Stimulated activated CD8-positive, alpha-beta memory T cell treated with anti-CD3 and anti-CD28 coated beads, Interleukin-7, amount 100 ng/mL, for 4 hours (primary cell): ENCODE measurements at regions not wholly inside any gene's neighbourhood (a gene's known extent, or its start where the extent isn't known, plus 50 kb on each side); places are given as distances from the start of the nearest gene placed in this dataset.
"Not testable (repeated sequence)": the region's sequence is repeated elsewhere in the genome, so short reads cannot be mapped to it uniquely, and the experiment has no call there.

Source experiments
- DNase-seq, 2 donors: peaks; one replicate each; pipeline ENCODE4 v3.0.0-alpha.2; 2020; ENCODE audit warnings: low read depth in 2 of 2

DNA sequence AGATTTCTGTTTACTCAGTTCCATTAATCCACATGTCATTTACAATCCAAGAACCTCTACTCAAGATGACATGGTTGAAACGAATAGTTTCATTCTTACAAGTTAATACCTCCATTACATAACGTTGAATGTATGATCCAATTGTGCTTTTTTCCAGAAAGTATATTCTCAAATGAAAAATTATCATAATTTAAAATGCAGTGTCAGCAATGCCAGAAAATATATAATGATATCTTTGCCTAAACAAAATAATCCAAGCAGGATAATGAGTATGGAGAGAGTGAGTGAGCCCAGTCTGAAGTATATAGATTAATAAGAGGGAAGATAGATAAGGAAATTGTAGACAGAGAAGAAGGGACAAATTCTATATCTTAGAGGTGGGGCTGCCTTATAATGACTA is 505.0 kb downstream of the CENPC start:
- no peak for DNase-seq

DNA sequence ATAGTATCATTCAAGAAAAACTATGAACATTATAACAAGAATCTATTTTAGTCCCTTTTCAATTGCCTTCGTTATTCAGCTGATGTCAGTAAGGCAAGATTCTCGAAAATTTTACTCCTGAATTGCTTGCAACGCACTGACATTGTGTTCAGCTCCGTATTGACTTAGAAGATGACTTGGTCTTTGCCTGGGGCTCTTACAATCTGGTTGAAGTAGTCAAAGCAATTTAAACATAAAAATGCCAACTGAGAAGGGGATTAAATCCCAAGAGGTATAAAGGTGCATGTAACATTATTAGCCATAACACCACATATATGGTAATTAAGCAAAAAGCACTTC is 507.1 kb downstream of the CENPC start:
- DNase-seq = no peak

DNA sequence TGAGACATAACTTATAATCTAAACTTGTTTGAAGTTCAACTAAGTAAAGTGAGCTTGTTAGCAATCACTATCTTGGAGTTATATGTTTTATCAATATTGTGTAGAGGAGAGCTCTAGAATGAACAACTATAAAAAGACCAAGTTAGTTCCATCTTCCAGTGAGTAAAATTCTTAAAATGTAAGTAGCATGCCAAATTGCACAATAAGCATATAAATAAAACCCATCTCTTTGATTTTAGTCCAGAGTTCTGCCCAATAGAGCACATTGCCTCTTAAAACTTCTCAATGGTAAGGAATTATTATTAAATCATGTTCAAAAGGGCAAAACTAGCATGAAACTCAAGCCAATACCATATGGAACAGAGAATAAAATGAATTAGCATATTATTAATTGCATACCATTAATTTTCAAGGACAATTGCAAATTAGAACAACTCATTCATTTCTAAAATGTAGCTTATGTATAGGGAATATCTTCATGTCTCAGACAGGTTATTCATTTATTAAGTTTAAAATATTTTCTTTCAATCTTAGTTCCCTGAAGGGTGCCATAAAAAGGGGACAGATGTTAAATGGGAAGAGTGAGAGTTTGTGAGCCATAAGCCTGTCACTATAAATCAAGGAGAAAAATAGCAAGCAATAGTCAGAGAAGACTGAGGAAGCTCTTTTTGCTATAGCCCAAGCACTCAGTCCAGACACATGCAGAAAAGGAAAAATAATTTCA is 507.6 kb downstream of the CENPC start:
- no peak for DNase-seq

DNA sequence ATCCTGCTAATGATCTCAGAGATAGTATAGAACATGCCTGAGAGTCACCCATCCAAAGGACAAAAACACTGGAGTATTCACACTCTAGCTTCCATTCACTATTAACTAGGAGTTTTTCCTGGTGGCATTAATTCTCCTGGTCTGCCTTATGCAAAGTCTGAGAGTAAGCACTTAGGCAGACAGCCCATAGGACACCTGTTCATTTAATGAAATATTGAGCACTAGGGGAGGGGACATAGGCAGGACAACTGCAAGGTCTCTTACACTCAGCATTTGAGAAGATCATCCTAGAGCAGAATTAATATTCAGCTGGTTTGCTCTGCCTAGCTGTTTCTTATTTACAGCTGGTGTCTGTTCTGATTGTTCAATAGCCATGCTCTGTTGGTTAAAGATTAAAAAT is 508.5 kb downstream of the CENPC start:
- DNase-seq = no peak

DNA sequence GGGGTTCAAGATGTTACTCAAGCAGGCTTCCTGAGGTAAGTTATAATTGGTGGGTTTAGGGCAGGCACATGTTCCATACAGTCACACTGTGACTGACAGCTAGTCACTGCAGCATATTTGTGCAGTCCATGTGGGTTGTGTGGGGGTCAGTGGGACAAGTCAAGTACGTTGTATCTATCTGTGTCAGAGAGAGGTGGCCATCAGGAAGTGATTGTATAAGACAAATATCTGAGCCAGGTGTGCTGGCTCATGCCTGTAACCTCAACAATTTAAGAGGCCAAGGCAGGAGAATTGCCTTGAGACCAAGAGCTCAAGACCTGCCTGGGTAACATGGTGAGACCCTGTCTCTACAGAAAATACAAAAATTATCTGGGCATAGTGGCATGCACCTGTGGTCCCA is 509.3 kb downstream of the CENPC start:
- no peak for DNase-seq

DNA sequence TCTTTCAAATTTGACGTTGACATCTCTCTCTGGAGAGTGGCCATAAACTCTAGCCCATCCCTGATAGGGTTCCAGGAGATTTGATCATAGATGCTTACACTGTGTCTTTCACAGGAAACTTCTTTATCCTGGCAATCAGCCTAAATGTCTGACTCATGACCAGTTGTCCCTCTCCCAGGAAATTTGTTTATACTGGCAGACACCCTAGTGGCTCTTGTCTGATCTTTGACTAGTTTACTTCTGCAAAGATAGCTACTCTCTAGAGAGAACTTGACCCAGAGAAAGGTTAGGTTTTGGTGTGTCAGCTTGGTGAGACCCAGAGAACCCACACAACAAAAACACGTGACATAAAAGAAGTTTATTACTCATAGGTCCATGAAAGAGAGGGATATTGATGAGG is 509.8 kb downstream of the CENPC start:
- DNase-seq = no peak

DNA sequence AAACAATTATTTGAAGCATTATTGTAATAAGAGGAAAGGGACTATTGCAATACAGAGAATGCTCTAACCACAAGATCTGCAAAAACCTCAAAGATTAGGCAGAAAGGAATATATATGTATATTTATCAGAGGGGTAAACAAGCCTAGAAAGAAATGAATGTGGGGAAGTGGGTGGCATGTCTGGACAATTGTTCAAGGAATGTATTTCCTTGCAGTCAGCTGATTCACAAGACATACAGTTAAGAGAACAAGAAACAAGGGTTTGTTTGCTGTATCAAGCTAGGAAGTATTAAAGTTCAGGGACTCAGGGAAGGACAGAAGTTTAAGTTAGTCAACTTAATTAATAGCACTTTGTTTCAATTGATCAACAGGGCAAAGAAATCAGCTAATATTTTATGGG is 514.7 kb downstream of the CENPC start:
- DNase-seq = no peak

- DNase-seq = no peak
Measured at GRCh38 chr4:67020438-67020797, 524.9 kb downstream of the CENPC start.

- no peak for DNase-seq
Measured at GRCh38 chr4:67019686-67020437, 525.4 kb downstream of the CENPC start.

GRCh38 chr4:67014592-67014991 is 530.7 kb downstream of the CENPC start:
- no peak for DNase-seq

- DNase-seq = no peak
Measured at GRCh38 chr4:67006791-67007190, 538.5 kb downstream of the CENPC start.

DNA sequence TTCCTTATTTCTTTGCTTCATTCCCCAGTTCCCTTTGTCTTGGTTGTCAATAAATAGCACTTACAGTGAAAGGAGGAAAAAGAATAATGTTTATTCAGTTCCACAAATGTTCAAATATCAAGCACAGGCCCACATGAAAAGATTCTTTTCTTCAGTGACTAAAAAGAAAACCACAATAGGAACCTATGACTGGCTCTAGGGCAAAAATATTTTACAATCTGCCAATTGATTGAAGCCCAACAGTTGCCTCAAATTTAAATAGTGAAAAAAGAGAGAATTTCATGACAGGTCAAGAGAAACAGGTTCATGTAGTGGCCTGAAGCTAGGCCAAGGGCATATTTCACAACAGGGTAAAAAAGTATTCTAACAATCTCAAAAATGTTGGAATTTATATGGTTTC is 553.8 kb downstream of the CENPC start:
- DNase-seq = no peak

DNA sequence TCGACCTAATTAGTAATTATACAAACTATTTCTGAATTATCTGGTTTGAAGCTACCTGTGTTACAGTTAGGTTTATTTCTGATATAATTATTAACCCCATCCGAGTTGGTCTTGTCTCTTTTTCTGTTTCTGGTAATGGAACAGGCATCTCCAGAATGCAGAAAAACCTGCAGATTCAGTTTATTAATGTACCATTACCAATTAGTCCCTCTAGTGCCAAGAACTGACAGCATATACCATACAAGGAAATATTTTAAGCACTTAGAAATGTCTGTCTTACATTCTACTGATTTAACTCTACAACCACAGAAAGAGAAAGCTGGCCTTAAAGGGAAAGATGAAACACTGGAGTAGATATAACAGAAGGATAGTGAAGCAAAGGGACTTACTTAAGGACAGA is 570.6 kb downstream of the CENPC start:
- no peak for DNase-seq

- DNase-seq = no peak
Measured at GRCh38 chr4:66972087-66972486, 573.2 kb downstream of the CENPC start.

GRCh38 chr4:66964467-66964866 is 580.8 kb downstream of the CENPC start:
- DNase-seq = no peak

DNA sequence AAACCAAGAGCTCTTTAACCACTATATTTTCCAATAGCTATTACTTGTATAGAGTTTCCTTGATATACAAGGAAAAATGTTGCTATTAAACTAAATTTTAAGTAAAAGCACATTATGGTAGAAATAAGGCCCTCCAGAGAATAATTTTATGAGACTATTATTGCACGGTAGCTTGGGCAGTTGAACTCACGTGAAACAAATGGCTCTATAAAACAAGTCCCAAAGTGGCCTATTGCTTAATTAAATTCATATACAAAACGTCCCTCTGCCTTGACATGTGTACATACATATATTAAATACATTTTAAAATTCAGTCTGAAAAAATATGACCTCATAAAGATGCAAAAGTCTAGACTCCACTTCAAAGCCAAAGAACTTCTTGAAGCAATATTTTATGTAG is 582.2 kb downstream of the CENPC start:
- no peak for DNase-seq

- DNase-seq = no peak
Measured at GRCh38 chr4:66959207-66959606, 586.1 kb downstream of the CENPC start.

- DNase-seq = no peak
Measured at GRCh38 chr4:66956852-66957251, 588.5 kb downstream of the CENPC start.

GRCh38 chr4:66956426-66956825 is 588.9 kb downstream of the CENPC start:
- DNase-seq = no peak

DNA sequence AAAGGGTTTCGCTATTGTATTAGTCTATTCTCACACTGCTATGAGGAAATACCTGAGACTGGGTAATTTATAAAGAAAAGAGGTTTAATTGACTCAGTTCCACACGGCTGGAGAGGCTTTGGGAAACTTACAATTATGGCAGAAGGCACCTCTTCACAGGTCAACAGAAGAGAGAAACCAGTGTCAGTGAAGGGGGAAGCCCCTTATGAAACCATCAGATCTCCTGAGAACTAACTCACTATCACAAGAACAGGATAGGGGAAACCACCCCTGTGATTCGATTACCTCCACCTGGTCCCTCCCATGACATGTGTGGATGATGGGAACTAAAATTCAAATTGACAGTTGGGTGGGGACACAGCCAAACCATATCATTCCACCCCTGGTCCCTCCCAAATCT is 589.5 kb downstream of the CENPC start:
- no peak for DNase-seq

- no peak for DNase-seq
Measured at GRCh38 chr4:66949419-66949818, 595.9 kb downstream of the CENPC start.

- no peak for DNase-seq
Measured at GRCh38 chr4:66946761-66947160, 598.5 kb downstream of the CENPC start.

- no peak for DNase-seq
Measured at GRCh38 chr4:66943112-66943511, 602.2 kb downstream of the CENPC start.

DNA sequence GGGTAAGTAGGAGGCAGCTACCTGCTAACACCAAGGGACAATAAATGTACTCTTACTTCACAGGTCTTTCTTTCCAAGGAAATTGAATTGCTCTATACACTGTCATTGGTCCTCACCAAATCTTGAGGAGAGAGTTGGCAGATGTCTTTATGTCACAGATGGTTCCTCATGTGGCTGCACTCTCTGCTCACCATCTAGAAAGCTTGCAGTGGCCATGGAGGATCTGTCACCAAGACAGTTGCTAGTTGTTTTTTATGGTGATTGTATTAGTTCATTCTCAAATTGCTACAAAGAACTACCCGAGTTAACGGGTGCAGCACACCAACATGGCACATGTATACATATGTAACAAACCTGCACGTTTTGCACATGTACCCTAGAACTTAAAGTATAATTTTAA is 613.3 kb downstream of the CENPC start:
- DNase-seq = not testable (repeated sequence)
